SK-N-SH treated with all-trans-retinoic acid at 6 μM for 48 hours (cell line): ENCODE measurements at regions not wholly inside any gene's neighbourhood (a gene's known extent, or its start where the extent isn't known, plus 50 kb on each side); places are given as distances from the start of the nearest gene placed in this dataset.

Experiments used
- RARB ChIP-seq: fragments of 250-450 bp; sonication (Bioruptor Pico); IDR thresholded peaks from 2 replicates; pipeline ENCODE4 v1.8.0; 2021; ENCODE audit warnings: mild to moderate bottlenecking, moderate library complexity
- TCF4 ChIP-seq: fragments of 250-450 bp; sonication (Bioruptor Pico); IDR thresholded peaks from 2 replicates; pipeline ENCODE4 v1.8.0; 2021; ENCODE audit warnings: mild to moderate bottlenecking, moderate library complexity, borderline replicate concordance
- TF ChIP-seq, protein P1 (sequence below): fragments of 250-450 bp; sonication (Bioruptor Pico); IDR thresholded peaks from 2 replicates; pipeline ENCODE4 v1.8.0; 2021; ENCODE audit warnings: low read depth, mild to moderate bottlenecking, moderate library complexity, borderline replicate concordance

- TF ChIP-seq, protein P1, sequence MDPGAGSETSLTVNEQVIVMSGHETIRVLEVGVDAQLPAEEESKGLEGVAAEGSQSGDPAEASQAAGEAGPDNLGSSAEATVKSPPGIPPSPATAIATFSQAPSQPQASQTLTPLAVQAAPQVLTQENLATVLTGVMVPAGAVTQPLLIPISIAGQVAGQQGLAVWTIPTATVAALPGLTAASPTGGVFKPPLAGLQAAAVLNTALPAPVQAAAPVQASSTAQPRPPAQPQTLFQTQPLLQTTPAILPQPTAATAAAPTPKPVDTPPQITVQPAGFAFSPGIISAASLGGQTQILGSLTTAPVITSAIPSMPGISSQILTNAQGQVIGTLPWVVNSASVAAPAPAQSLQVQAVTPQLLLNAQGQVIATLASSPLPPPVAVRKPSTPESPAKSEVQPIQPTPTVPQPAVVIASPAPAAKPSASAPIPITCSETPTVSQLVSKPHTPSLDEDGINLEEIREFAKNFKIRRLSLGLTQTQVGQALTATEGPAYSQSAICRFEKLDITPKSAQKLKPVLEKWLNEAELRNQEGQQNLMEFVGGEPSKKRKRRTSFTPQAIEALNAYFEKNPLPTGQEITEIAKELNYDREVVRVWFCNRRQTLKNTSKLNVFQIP, result no peak
- TF ChIP-seq TCF4, result no peak
- no peak for TF ChIP-seq RARB (CRISPR knock-in tag)
Measured at GRCh38 chr10:83935339-83935736, 204.0 kb upstream of the GHITM start.
